Right lobe of liver (tissue), 6 donors: ENCODE measurements at regions not wholly inside any gene's neighbourhood (a gene's known extent, or its start where the extent isn't known, plus 50 kb on each side); places are given as distances from the start of the nearest gene placed in this dataset.

Experiments used
- ATAC-seq, 4 donors: fragments of 200-7000 bp; cut with Tn5 transposase; one replicate each; pipeline ENCODE4 v1.9.1; 2020; ENCODE audit warnings: mild to moderate bottlenecking in 4 of 4, moderate library complexity in 4 of 4
- DNase-seq, 3 donors: peaks; one replicate each; pipeline ENCODE4 v3.0.0-alpha.2; 2020
- H3K27ac ChIP-seq, 3 donors: fragments of 200-600 bp; one replicate each; pipeline ENCODE4 v1.8.0; 2022
- H3K27me3 ChIP-seq, 2 donors: fragments of 200-600 bp; one replicate each; pipeline ENCODE4 v1.8.0; 2022
- H3K36me3 ChIP-seq, 4 donors: fragments of 200-600 bp; sonication (generic) in 1 of 4; one replicate each; pipeline versions ENCODE4 v1.5.1 to v1.8.0; 2017 to 2022; ENCODE audit warnings: control low read depth in 1 of 4
- H3K4me1 ChIP-seq, 4 donors: fragments of 200-600 bp; sonication (generic) in 1 of 4; one replicate each; pipeline versions ENCODE4 v1.5.1 to v1.8.0; 2017 to 2022; ENCODE audit warnings: control low read depth in 1 of 4
- H3K4me3 ChIP-seq, 3 donors: fragments of 200-600 bp; one replicate each; pipeline ENCODE4 v1.8.0; 2022
- H3K9me3 ChIP-seq, 4 donors: fragments of 200-600 bp; sonication (generic) in 1 of 4; one replicate each; pipeline versions ENCODE4 v1.5.1 to v1.8.0; 2017 to 2022; ENCODE audit warnings: control low read depth in 1 of 4
- CTCF ChIP-seq, 4 donors: fragments of 200-600 bp in 3 of 4; fragments of 450-650 bp in 1 of 4; IDR thresholded peaks; one replicate each; pipeline versions ENCODE4 v1.5.1 to v1.8.0; 2016 to 2022; ENCODE audit warnings: antibody characterized with exemption in 4 of 4, mild to moderate bottlenecking in 2 of 4
- POLR2A ChIP-seq: fragments of 450-650 bp; IDR thresholded peaks from one replicate; pipeline ENCODE4 v1.6.1; 2017; ENCODE audit warnings: antibody characterized with exemption, mild to moderate bottlenecking
- WGBS: methylation state at CpG from one replicate; pipeline ENCODE4 v1.1.6; 2018; ENCODE audit warnings: low coverage, low lambda C conversion rate; ENCODE audit not compliant: insufficient coverage; ENCODE audit errors: missing lambda C conversion rate; 5-methylcytosine and 5-hydroxymethylcytosine counted together
- intact Hi-C, 2 donors: fragments of 100-400 bp; cut with DNase I; formaldehyde crosslinking; loops; one replicate each; pipeline versions ENCODE4 v1.11.2 to v1.14.1; 2022
- donor health status: DM: no; HTN: yes; CAD: no.
- donor health status: DM: no; HTN: no; CAD: no.
- donor health status: DM: no; HTN: no; CAD: no.
- donor health status: DM: no; HTN: yes; CAD: no.
- donor health status: DM: no; HTN: yes; CAD: no.

DNA sequence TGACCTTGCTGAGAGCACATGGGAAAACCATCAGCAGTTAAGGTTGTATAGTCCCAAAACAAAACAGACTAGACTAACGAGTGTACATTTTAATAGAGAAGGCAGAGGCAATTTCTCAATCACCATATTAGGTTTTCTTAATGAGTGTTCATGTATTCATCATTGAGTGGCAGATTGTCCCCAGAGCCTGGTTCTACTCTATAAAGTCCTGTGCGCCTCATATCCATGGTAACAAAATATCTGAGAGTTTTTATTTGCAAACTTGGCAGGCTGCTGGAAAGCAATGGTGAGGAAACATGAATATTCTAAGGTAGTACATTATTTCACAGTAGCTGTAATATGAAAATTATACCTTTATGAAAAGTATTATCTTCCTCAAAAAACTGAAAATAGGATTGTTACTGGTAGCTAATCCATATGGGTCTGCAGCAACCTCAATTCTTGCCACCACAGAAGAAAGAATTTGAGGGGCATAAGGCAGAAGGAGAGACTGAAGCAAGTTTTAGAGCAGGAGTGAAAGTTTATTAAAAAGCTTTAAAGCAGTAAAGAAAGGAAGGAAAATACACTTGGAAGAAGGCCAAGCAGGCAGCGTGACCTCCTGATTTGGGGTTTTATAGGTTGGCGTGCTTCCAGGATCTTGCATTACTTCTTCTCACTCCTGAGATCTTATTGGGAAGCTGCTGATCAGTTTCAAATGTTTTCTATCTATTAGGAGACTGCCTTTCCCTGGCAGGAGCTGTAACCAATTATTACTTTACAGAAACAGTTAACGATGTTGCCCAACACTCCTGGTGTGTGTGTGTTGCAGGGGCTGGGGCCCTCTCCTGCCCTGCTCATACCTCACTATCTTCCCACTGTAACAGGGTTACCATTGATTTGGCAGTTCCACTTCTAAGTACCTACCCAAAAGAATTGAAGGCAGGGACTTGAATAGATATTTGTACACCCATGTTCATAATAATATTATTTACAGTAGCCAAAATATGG lies 154.0 kb upstream of the NUDT4 start:
- Histone ChIP-seq H3K9me3 (no peaks in the 10 kb centered on the region), H3K4me1 (no peaks in the 10 kb centered on the region), H3K27me3 (no peaks in the 10 kb centered on the region), H3K27ac (no peak overlapping the region), H3K36me3 (no peaks in the 10 kb centered on the region), H3K4me3 (no peak overlapping the region)
- DNase-seq (no peak), ATAC-seq (peak in 2 of 4 donors; percentile 30 to 63)
- intact Hi-C loops = no loop called here
- WGBS = 63% methylated on average over 5 of the region's 5 CpGs
- TF ChIP-seq CTCF (IDR thresholded peaks at IDR 0.05) = no peak
- TF ChIP-seq POLR2A = no peak

GRCh38 chr12:93225094-93225493 lies 152.6 kb upstream of the NUDT4 start:
- Histone ChIP-seq H3K4me1 (no peaks in the 10 kb centered on the region), H3K36me3 (no peaks in the 10 kb centered on the region), H3K4me3 (no peak overlapping the region), H3K27ac (no peak overlapping the region), H3K27me3 (no peaks in the 10 kb centered on the region), H3K9me3 (no peaks in the 10 kb centered on the region)
- ATAC-seq (no peak), DNase-seq (no peak)
- intact Hi-C loops = no loop called here
- no peak for TF ChIP-seq CTCF (IDR thresholded peaks at IDR 0.05)
- no peak for TF ChIP-seq POLR2A
- WGBS = 79% methylated on average over 2 of the region's 2 CpGs

DNA sequence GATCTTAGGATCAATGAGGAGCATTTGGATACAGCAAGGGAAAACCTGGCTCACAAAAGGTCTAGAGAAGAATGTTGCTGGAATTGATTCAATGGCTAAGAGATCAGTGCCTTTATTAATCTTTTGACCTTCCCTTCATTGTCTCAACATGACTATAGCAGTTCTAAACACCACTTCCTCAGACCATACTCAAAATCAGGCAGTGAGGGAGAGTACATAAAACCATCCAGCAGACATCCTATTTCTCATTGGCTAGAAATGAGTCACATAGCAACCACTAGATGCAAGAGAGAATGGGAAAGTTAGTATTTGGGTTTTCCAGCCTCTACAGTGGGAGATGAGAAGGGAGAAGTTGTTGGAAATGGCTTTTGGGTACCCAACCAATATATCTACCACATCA lies 151.4 kb upstream of the NUDT4 start:
- no peak for ATAC-seq
- intact Hi-C loops = no loop called here
- H3K4me3 ChIP-seq = no peak overlapping the region
- H3K9me3 ChIP-seq = no peaks in the 10 kb centered on the region
- TF ChIP-seq POLR2A (no peak), CTCF (IDR thresholded peaks at IDR 0.05) (no peak)
- no peak overlapping the region for H3K27ac ChIP-seq
- DNase-seq = no peak
- H3K36me3 ChIP-seq = no peaks in the 10 kb centered on the region
- no peaks in the 10 kb centered on the region for H3K27me3 ChIP-seq
- no peaks in the 10 kb centered on the region for H3K4me1 ChIP-seq

DNA sequence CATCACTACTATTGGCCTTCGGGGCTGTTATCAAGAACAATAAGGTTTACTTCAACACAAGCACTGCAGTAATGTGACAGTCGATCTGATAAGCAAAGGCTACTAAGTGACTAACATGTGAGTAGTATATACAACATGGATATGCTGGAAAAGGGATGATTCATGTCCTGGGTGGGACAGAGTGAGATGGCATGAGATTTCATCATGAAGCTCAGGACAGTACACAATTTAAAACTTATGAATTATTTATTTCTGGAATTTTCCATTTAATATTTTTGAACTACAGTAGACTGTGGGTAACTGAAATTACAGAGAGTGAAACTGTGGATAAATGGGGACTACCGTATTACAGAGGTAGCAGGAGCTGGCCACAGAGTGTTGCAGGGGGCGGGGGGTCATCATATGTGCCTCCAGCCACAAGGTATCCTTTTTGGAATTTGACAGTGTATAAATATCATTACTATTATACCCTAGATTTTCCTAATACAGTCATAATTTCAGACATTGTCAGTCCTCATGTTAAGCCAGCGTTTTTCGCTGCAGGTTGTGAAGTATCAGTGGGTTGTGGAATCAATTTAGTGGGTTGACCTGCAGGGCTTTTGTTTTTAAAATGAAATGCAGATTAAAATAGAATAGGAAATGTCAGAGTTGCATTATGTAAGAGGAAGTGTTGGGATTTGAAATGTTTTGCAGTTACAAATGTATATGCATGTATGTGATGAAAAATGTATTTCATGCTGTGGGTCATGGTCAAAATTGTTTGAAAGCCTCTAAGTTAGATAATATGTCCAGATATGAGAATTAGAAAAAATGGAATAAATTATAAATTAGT lies 148.0 kb upstream of the NUDT4 start:
- ATAC-seq (no peak), DNase-seq (no peak)
- intact Hi-C loops = loop anchor here in 1 of 2 donors (10.0 kb wide), 1 partner anchor 75 kb away; no protein-coding TSS in a partner anchor
- Histone ChIP-seq H3K4me1 (peaks cover 0 to 9% (median 4%) of the 10 kb centered on the region in 4 donors), H3K9me3 (no peaks in the 10 kb centered on the region), H3K36me3 (no peaks in the 10 kb centered on the region), H3K27ac (no peak overlapping the region), H3K4me3 (no peak overlapping the region), H3K27me3 (no peaks in the 10 kb centered on the region)
- 80% methylated on average over 6 of the region's 6 CpGs for whole genome bisulfite sequencing
- TF ChIP-seq POLR2A (no peak), CTCF (IDR thresholded peaks at IDR 0.05) (no peak)
